ENCODE measurements at regions not wholly inside any gene's neighbourhood (a gene's known extent, or its start where the extent isn't known, plus 50 kb on each side); places are given as distances from the start of the nearest gene placed in this dataset.
"Not testable (repeated sequence)": the region's sequence is repeated elsewhere in the genome, so short reads cannot be mapped to it uniquely, and the experiment has no call there.

DNA sequence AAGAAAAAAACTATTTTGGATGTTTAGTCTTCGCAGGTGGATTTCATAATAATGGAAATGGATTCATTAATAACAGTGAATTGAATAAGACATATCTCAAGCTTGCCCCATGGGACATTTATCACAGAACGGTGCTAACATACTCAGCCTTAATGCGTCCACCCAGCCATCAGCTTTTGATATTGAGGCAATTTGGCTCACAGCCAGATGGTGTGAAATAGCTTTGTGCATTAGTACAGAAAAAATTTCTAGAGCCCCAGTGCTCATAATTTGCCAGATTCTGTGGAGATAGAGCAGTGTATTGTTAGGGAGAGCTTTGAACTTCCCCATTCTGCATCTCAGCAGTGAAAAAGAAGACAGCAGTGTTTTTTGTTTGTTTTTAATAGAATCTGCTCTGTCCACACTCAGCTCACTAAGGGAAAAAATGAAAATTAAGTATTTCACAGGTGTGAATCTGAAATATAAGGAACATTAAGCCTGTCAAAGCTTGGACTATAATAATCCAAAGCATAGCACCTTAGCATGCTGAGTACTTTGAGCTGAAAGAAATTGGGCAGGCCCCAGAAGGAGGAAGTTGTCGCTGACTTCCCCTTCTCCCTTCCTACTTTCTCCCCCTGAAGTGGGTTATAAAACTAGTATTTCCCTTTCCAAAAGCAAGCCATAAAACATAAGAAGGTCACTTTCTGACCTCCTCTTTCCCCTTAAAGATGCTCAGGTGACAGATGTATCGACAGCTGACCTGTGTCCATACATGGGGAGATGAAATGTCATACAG lies 295.8 kb downstream of the MAGEB5 start:
- H3K27ac Mint-ChIP-seq (ENCODE audit: unreplicated experiment) = no peak overlapping the region
- no peaks in the 10 kb centered on the region for H3K27me3 Mint-ChIP-seq (ENCODE audit: unreplicated experiment)
- TF ChIP-seq CTCF (IDR thresholded peaks at IDR 0.05; ENCODE audit: partially characterized antibody, unreplicated experiment) = no peak
- H3K4me1 Mint-ChIP-seq (ENCODE audit: low read depth, unreplicated experiment) = peaks cover 3% of the 10 kb centered on the region
- no peak overlapping the region for H3K4me3 Mint-ChIP-seq (ENCODE audit: unreplicated experiment)
- no peaks in the 10 kb centered on the region for H3K36me3 Mint-ChIP-seq (ENCODE audit: unreplicated experiment)
- no peaks in the 10 kb centered on the region for H3K9me3 Mint-ChIP-seq (ENCODE audit: unreplicated experiment)
- DNase-seq = no peak

GRCh38 chrX:26470941-26471340 lies 255.0 kb downstream of the MAGEB5 start:
- peaks cover 1% of the 10 kb centered on the region for H3K27me3 Mint-ChIP-seq (ENCODE audit: unreplicated experiment)
- H3K9me3 Mint-ChIP-seq (ENCODE audit: unreplicated experiment) = no peaks in the 10 kb centered on the region
- no peak overlapping the region for H3K4me3 Mint-ChIP-seq (ENCODE audit: unreplicated experiment)
- no peak for TF ChIP-seq CTCF (IDR thresholded peaks at IDR 0.05; ENCODE audit: partially characterized antibody, unreplicated experiment)
- H3K36me3 Mint-ChIP-seq (ENCODE audit: unreplicated experiment) = no peaks in the 10 kb centered on the region
- H3K27ac Mint-ChIP-seq (ENCODE audit: unreplicated experiment) = no peak overlapping the region
- DNase-seq = no peak
- H3K4me1 Mint-ChIP-seq (ENCODE audit: low read depth, unreplicated experiment) = no peaks in the 10 kb centered on the region

- Mint-ChIP-seq H3K36me3 (ENCODE audit: unreplicated experiment) (no peaks in the 10 kb centered on the region), H3K27me3 (ENCODE audit: unreplicated experiment) (no peaks in the 10 kb centered on the region), H3K4me3 (ENCODE audit: unreplicated experiment) (no peak overlapping the region), H3K9me3 (ENCODE audit: unreplicated experiment) (no peaks in the 10 kb centered on the region), H3K4me1 (ENCODE audit: low read depth, unreplicated experiment) (no peaks in the 10 kb centered on the region), H3K27ac (ENCODE audit: unreplicated experiment) (no peak overlapping the region)
- DNase-seq = no peak
- no peak for TF ChIP-seq CTCF (IDR thresholded peaks at IDR 0.05; ENCODE audit: partially characterized antibody, unreplicated experiment)
Measured at GRCh38 chrX:26466387-26466786, 250.4 kb downstream of the MAGEB5 start.

GRCh38 chrX:26445288-26445687 lies 229.3 kb downstream of the MAGEB5 start:
- TF ChIP-seq CTCF (IDR thresholded peaks at IDR 0.05; ENCODE audit: partially characterized antibody, unreplicated experiment) = no peak
- no peak overlapping the region for H3K27ac Mint-ChIP-seq (ENCODE audit: unreplicated experiment)
- H3K4me3 Mint-ChIP-seq (ENCODE audit: unreplicated experiment) = no peak overlapping the region
- no peaks in the 10 kb centered on the region for H3K27me3 Mint-ChIP-seq (ENCODE audit: unreplicated experiment)
- H3K9me3 Mint-ChIP-seq (ENCODE audit: unreplicated experiment) = no peaks in the 10 kb centered on the region
- no peaks in the 10 kb centered on the region for H3K36me3 Mint-ChIP-seq (ENCODE audit: unreplicated experiment)
- no peaks in the 10 kb centered on the region for H3K4me1 Mint-ChIP-seq (ENCODE audit: low read depth, unreplicated experiment)
- no peak for DNase-seq

GRCh38 chrX:26444417-26444816 lies 228.4 kb downstream of the MAGEB5 start:
- H3K4me3 Mint-ChIP-seq (ENCODE audit: unreplicated experiment); DNase-seq; H3K27ac Mint-ChIP-seq (ENCODE audit: unreplicated experiment); H3K36me3 Mint-ChIP-seq (ENCODE audit: unreplicated experiment); H3K27me3 Mint-ChIP-seq (ENCODE audit: unreplicated experiment); H3K4me1 Mint-ChIP-seq (ENCODE audit: low read depth, unreplicated experiment); H3K9me3 Mint-ChIP-seq (ENCODE audit: unreplicated experiment): not testable (repeated sequence)

Data from glutamatergic neuron (in vitro differentiated cells).